AG10803 (cell line): ENCODE measurements at regions not wholly inside any gene's neighbourhood (a gene's known extent, or its start where the extent isn't known, plus 50 kb on each side); places are given as distances from the start of the nearest gene placed in this dataset.
"Not testable (repeated sequence)": the region's sequence is repeated elsewhere in the genome, so short reads cannot be mapped to it uniquely, and the experiment has no call there.

Experiments used
- DNase-seq: peaks from one replicate; pipeline ENCODE4 v3.0.0; 2010; ENCODE audit warnings: low read depth
- H3K4me3 ChIP-seq: 2 replicates; pipeline ENCODE4 v1.5.1; 2011; ENCODE audit warnings: mild to moderate bottlenecking, low read length, control low read depth
- CTCF ChIP-seq: conservative IDR thresholded peaks from 2 replicates; pipeline ENCODE4 v1.5.1; 2011; ENCODE audit warnings: mild to moderate bottlenecking, low read length, control low read depth, inconsistent platforms

- H3K4me3 ChIP-seq, result no peak overlapping the region
- DNase-seq, result no peak
- no peak for TF ChIP-seq CTCF
Observed at GRCh38 chr1:187991944-187992343, 1163.2 kb downstream of the PLA2G4A start.

- no peak for TF ChIP-seq CTCF
- H3K4me3 ChIP-seq, result no peak overlapping the region
- no peak for DNase-seq
Observed at GRCh38 chr1:187996780-187997179, 1168.0 kb downstream of the PLA2G4A start.

- H3K4me3 ChIP-seq, result no peak overlapping the region
- DNase-seq, result no peak
- TF ChIP-seq CTCF, result no peak
Observed at GRCh38 chr1:187999973-188000372, 1171.2 kb downstream of the PLA2G4A start.

- DNase-seq, H3K4me3 ChIP-seq: not testable (repeated sequence)
Observed at GRCh38 chr1:188003687-188004086, 1174.9 kb downstream of the PLA2G4A start.

GRCh38 chr1:188004849-188005248, 1176.1 kb downstream of the PLA2G4A start:
- TF ChIP-seq CTCF, result no peak
- H3K4me3 ChIP-seq, result no peak overlapping the region
- no peak for DNase-seq

- TF ChIP-seq CTCF, result no peak
- no peak for DNase-seq
- H3K4me3 ChIP-seq, result no peak overlapping the region
Observed at GRCh38 chr1:188006354-188006753, 1177.6 kb downstream of the PLA2G4A start.

- DNase-seq, H3K4me3 ChIP-seq: not testable (repeated sequence)
Observed at GRCh38 chr1:188013222-188013849, 1184.6 kb downstream of the PLA2G4A start.

- DNase-seq, result no peak
- TF ChIP-seq CTCF, result no peak
- no peak overlapping the region for H3K4me3 ChIP-seq
Observed at GRCh38 chr1:188017921-188018320, 1189.2 kb downstream of the PLA2G4A start.
